HG02970 (cell line): ENCODE measurements at regions not wholly inside any gene's neighbourhood (a gene's known extent, or its start where the extent isn't known, plus 50 kb on each side); places are given as distances from the start of the nearest gene placed in this dataset.

Source experiments
- ATAC-seq: cut with Tn5 transposase; IDR thresholded peaks from one replicate; pipeline ENCODE4 v1.9.1; 2021; ENCODE audit warnings: mild to moderate bottlenecking, moderate library complexity, moderate number of reproducible peaks; ENCODE audit not compliant: unreplicated experiment, low FRiP score

GRCh38 chr2:150639383-150639782 lies 151.9 kb upstream of the RND3 start:
- ATAC-seq: no peak

GRCh38 chr2:150631236-150631821 lies 143.9 kb upstream of the RND3 start:
- ATAC-seq: no peak

GRCh38 chr2:150630587-150631235 lies 143.2 kb upstream of the RND3 start:
- no peak for ATAC-seq

- no peak for ATAC-seq
Observed at GRCh38 chr2:150627526-150627925, 140.1 kb upstream of the RND3 start.

- ATAC-seq: no peak
Observed at GRCh38 chr2:150626934-150627411, 139.5 kb upstream of the RND3 start.

GRCh38 chr2:150625741-150626140 lies 138.3 kb upstream of the RND3 start:
- no peak for ATAC-seq

- no peak for ATAC-seq
Observed at GRCh38 chr2:150625303-150625702, 137.8 kb upstream of the RND3 start.

GRCh38 chr2:150624001-150624401 lies 136.5 kb upstream of the RND3 start:
- no peak for ATAC-seq

GRCh38 chr2:150621526-150622213 lies 134.2 kb upstream of the RND3 start:
- ATAC-seq: no peak

GRCh38 chr2:150620855-150621254 lies 133.4 kb upstream of the RND3 start:
- no peak for ATAC-seq

- ATAC-seq: no peak
Observed at GRCh38 chr2:150620416-150620815, 132.9 kb upstream of the RND3 start.

- ATAC-seq: no peak
Observed at GRCh38 chr2:150619607-150620330, 132.3 kb upstream of the RND3 start.

- ATAC-seq: no peak
Observed at GRCh38 chr2:150618245-150618895, 130.9 kb upstream of the RND3 start.

GRCh38 chr2:150617351-150617978 lies 130.0 kb upstream of the RND3 start:
- no peak for ATAC-seq

- no peak for ATAC-seq
Observed at GRCh38 chr2:150612957-150613710, 125.7 kb upstream of the RND3 start.

- ATAC-seq: no peak
Observed at GRCh38 chr2:150610670-150611279, 123.3 kb upstream of the RND3 start.

GRCh38 chr2:150609831-150610582 lies 122.5 kb upstream of the RND3 start:
- no peak for ATAC-seq

- ATAC-seq: no peak
Observed at GRCh38 chr2:150608341-150608740, 120.9 kb upstream of the RND3 start.
